HepG2 (cell line): ENCODE measurements at regions not wholly inside any gene's neighbourhood (a gene's known extent, or its start where the extent isn't known, plus 50 kb on each side); places are given as distances from the start of the nearest gene placed in this dataset.

Source experiments
- ATAC-seq: fragments of 200-7000 bp; cut with Tn5 transposase; 3 replicates; pipeline ENCODE4 v1.9.1; 2020; ENCODE audit warnings: mild to moderate bottlenecking, moderate library complexity
- BruUV-seq: library from RNA; stranded (reverse); fragments of 400-500 nt; replicated peaks from 2 replicates; lab custom pipeline; 2021; lab: Mats Ljungman, UMichigan
- CTCF ChIA-PET: fragments of 300-600 bp; formaldehyde crosslinking; extraction: SDS; loops from one replicate; lab custom pipeline; 2021; ENCODE audit warnings: low total read pairs, inconsistent platforms, low intra/inter-chr PET ratio; lab: Yijun Ruan, JAX
- POLR2A ChIA-PET: fragments of 350-600 bp; sonication (Branson Sonifier 250); formaldehyde crosslinking; loops from one replicate; lab custom pipeline; 2020; ENCODE audit warnings: antibody characterized with exemption, inconsistent platforms; lab: Yijun Ruan, JAX
- DNase-seq: peaks from one replicate; pipeline ENCODE4 v3.0.0-alpha.2; 2015; ENCODE audit warnings: low spot score
- FAIRE-seq: peaks from 3 replicates; lab custom pipeline; 2011; peaks lifted over from hg19 to GRCh38; lab: Jason Lieb, UNC
- H2AFZ ChIP-seq: one replicate; pipeline ENCODE4 v1.6.1; 2011; ENCODE audit warnings: low read length, inconsistent platforms
- H3K27ac ChIP-seq: fragments of 300-600 bp; 3 replicates; pipeline ENCODE4 v1.8.0; 2011; ENCODE audit warnings: mixed run types, mild to moderate bottlenecking, mixed read lengths, low read length, inconsistent platforms; ENCODE audit not compliant: insufficient read depth; ENCODE audit errors: extremely low read length
- H3K27me3 ChIP-seq, 2 experiments: fragments of 200-600 bp in 1 of 2; 2 replicates in 1 of 2; 3 replicates in 1 of 2; pipeline versions ENCODE4 v1.6.0 to v1.8.0; 2011; ENCODE audit warnings: low read length in 2 of 2, mild to moderate bottlenecking in 2 of 2, moderate library complexity in 2 of 2, inconsistent platforms in 1 of 2; ENCODE audit not compliant: insufficient read depth in 2 of 2, control insufficient read depth in 1 of 2
- H3K36me3 ChIP-seq, 2 experiments: fragments of 200-600 bp in 1 of 2; replicated peaks in 1 of 2; 2 replicates in 1 of 2; 3 replicates in 1 of 2; pipeline versions ENCODE4 v1.5.1 to v1.8.0; 2011; ENCODE audit warnings: low read length in 2 of 2, inconsistent platforms in 1 of 2; ENCODE audit not compliant: insufficient read depth in 2 of 2, control insufficient read depth in 1 of 2
- H3K4me1 ChIP-seq: 2 replicates; pipeline ENCODE4 v1.5.1; 2012; ENCODE audit warnings: low read length, inconsistent platforms; ENCODE audit not compliant: insufficient read depth
- H3K4me2 ChIP-seq: 2 replicates; pipeline ENCODE4 v1.6.0; 2011; ENCODE audit warnings: low read depth, low read length, inconsistent platforms
- H3K4me3 ChIP-seq, 3 experiments: fragments of 200-600 bp in 1 of 3; sonication (generic), shearing (Covaris generic) in 1 of 3; replicated peaks in 1 of 3; 2 replicates each; pipeline ENCODE4 v1.5.1; 2011 to 2016; ENCODE audit warnings: low read length in 3 of 3, inconsistent platforms in 2 of 3, low read depth in 2 of 3, mild to moderate bottlenecking in 2 of 3, control low read depth in 1 of 3, mixed read lengths in 1 of 3; ENCODE audit not compliant: insufficient read depth in 1 of 3
- H3K79me2 ChIP-seq: one replicate; pipeline ENCODE4 v1.6.1; 2011; ENCODE audit warnings: low read length, inconsistent platforms; ENCODE audit not compliant: insufficient read depth
- H3K9ac ChIP-seq: 2 replicates; pipeline ENCODE4 v1.6.0; 2011; ENCODE audit warnings: mild to moderate bottlenecking, low read depth, low read length, inconsistent platforms; ENCODE audit not compliant: insufficient read depth
- H3K9me3 ChIP-seq: 2 replicates; pipeline ENCODE4 v1.5.1; 2012; ENCODE audit warnings: mild to moderate bottlenecking, low read length
- H4K20me1 ChIP-seq: 2 replicates; pipeline ENCODE4 v1.6.0; 2011; ENCODE audit warnings: inconsistent platforms, mild to moderate bottlenecking, low read length, moderate library complexity; ENCODE audit not compliant: insufficient read depth
- DNMT1 ChIP-seq: sonication (generic); formaldehyde crosslinking; IDR thresholded peaks from 2 replicates; pipeline ENCODE4 v1.5.1; 2020; ENCODE audit warnings: mild to moderate bottlenecking, missing genetic modification reagents
- GLI4 ChIP-seq: sonication (generic); formaldehyde crosslinking; IDR thresholded peaks from 2 replicates; pipeline ENCODE4 v1.5.1; 2020; ENCODE audit warnings: missing genetic modification reagents, mild to moderate bottlenecking, moderate library complexity, borderline replicate concordance
- ISL2 ChIP-seq: sonication (generic); formaldehyde crosslinking; IDR thresholded peaks from 2 replicates; pipeline ENCODE4 v1.5.0; 2020; ENCODE audit warnings: missing genetic modification reagents
- POLR2AphosphoS5 ChIP-seq: IDR thresholded peaks from 2 replicates; pipeline ENCODE4 v1.6.1; 2012; ENCODE audit warnings: low read depth, low read length
- SRSF4 ChIP-seq: fragments of 200-400 bp; formaldehyde crosslinking; IDR thresholded peaks from one replicate; pipeline ENCODE4 v1.6.1; 2018; ENCODE audit warnings: mild to moderate bottlenecking, low read depth, low read length, moderate library complexity; ENCODE audit not compliant: poor library complexity, severe bottlenecking
- ZEB1 ChIP-seq: IDR thresholded peaks from 2 replicates; pipeline ENCODE4 v1.6.1; 2012; ENCODE audit warnings: mild to moderate bottlenecking, low read depth, inconsistent platforms; ENCODE audit not compliant: insufficient replicate concordance
- ZNF121 ChIP-seq: sonication (generic); formaldehyde crosslinking; IDR thresholded peaks from 2 replicates; pipeline ENCODE4 v1.5.0; 2020; ENCODE audit warnings: mild to moderate bottlenecking, missing genetic modification reagents
- ZNF30 ChIP-seq: sonication (generic); formaldehyde crosslinking; IDR thresholded peaks from 2 replicates; pipeline ENCODE4 v1.5.0; 2020; ENCODE audit warnings: mild to moderate bottlenecking, missing genetic modification reagents
- ZNF775 ChIP-seq: sonication (generic); formaldehyde crosslinking; IDR thresholded peaks from 2 replicates; pipeline ENCODE4 v1.4.0; 2020; ENCODE audit warnings: missing genetic modification reagents, mild to moderate bottlenecking, moderate library complexity, borderline replicate concordance
- WGBS: methylation state at CpG from one replicate; pipeline ENCODE4 v1.1.6; 2017; ENCODE audit warnings: low lambda C conversion rate; 5-methylcytosine and 5-hydroxymethylcytosine counted together
- in situ Hi-C: cut with HindIII; loops from 2 replicates; pipeline ENCODE4 v1.10.0; 2017; ENCODE audit warnings: low pct_unique_long_range_greater_than_20kb; ENCODE audit not compliant: extremely low pct_ligation_motif_present
- intact Hi-C: fragments of 100-400 bp; cut with micrococcal nuclease; formaldehyde crosslinking; loops from one replicate; pipeline ENCODE4 v1.10.0; 2022; ENCODE audit not compliant: unreplicated experiment
- TF ChIP-seq, protein P1 (sequence below): IDR thresholded peaks from 2 replicates; pipeline ENCODE4 v1.6.1; 2016; ENCODE audit warnings: low read depth, control low read depth
- TF ChIP-seq, protein P2 (sequence below): sonication (generic); formaldehyde crosslinking; IDR thresholded peaks from 2 replicates; pipeline ENCODE4 v1.4.0; 2020; ENCODE audit warnings: low read depth, missing genetic modification reagents
- TF ChIP-seq, protein P3 (sequence below): sonication (generic); formaldehyde crosslinking; IDR thresholded peaks from 2 replicates; pipeline ENCODE4 v1.4.0; 2020; ENCODE audit warnings: missing genetic modification reagents, borderline replicate concordance

DNA sequence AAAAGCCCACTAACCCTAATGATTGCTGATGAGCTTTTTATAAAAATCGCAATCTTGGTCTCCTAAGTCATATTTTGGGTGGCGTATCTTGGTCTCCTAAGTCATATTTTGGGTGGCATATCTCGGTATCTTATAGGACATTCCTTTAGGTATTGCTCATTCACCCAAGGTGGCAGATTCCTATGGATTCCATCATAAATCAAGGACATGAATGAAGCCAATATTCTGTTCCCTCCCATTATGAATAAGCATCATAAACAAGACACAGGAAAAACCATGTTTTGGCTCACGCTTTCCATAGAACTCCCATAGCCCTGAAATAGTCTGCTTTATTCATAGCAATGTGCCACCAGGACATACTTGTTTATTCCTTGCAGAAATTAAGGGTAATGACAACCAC is 95.0 kb upstream of the CD99 start:
- no peak for DNase-seq
- in situ Hi-C loops = no loop called here
- WGBS = 100% methylated on average over 4 of the region's 4 CpGs
- Histone ChIP-seq H3K79me2 (no peaks in the 10 kb centered on the region), H3K4me1 (peaks cover 5% of the 10 kb centered on the region; the same call in 1 of the 2 replicates), H3K4me3 (no peak overlapping the region), H3K27ac (no peak overlapping the region), H4K20me1 (no peaks in the 10 kb centered on the region), H2AFZ (no peak overlapping the region), H3K9me3 (no peaks in the 10 kb centered on the region), H3K27me3 (no peaks in the 10 kb centered on the region), H3K36me3 (0 out of 5 replicates have a peak, but pooled peaks cover 0 to 3% of the 10 kb centered on the region in 2 experiments), H3K4me2 (no peak overlapping the region), H3K9ac (no peak overlapping the region)
- BruUV-seq = no TSS peak
- POLR2A ChIA-PET = no interaction called here
- FAIRE-seq = no peak
- no peak for ATAC-seq
- intact Hi-C loops = no loop called here
- TF ChIP-seq, protein P1, sequence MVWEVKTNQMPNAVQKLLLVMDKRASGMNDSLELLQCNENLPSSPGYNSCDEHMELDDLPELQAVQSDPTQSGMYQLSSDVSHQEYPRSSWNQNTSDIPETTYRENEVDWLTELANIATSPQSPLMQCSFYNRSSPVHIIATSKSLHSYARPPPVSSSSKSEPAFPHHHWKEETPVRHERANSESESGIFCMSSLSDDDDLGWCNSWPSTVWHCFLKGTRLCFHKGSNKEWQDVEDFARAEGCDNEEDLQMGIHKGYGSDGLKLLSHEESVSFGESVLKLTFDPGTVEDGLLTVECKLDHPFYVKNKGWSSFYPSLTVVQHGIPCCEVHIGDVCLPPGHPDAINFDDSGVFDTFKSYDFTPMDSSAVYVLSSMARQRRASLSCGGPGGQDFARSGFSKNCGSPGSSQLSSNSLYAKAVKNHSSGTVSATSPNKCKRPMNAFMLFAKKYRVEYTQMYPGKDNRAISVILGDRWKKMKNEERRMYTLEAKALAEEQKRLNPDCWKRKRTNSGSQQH (CRISPR knock-in tag) = no peak
- TF ChIP-seq ISL2 (CRISPR knock-in tag) (no peak), POLR2AphosphoS5 (no peak), ZNF121 (CRISPR knock-in tag) (no peak), ZNF30 (CRISPR knock-in tag) (no peak), ZEB1 (no peak), DNMT1 (CRISPR knock-in tag) (no peak), GLI4 (CRISPR knock-in tag) (no peak), ZNF775 (CRISPR knock-in tag) (no peak), SRSF4 (no peak)
- TF ChIP-seq, protein P2, sequence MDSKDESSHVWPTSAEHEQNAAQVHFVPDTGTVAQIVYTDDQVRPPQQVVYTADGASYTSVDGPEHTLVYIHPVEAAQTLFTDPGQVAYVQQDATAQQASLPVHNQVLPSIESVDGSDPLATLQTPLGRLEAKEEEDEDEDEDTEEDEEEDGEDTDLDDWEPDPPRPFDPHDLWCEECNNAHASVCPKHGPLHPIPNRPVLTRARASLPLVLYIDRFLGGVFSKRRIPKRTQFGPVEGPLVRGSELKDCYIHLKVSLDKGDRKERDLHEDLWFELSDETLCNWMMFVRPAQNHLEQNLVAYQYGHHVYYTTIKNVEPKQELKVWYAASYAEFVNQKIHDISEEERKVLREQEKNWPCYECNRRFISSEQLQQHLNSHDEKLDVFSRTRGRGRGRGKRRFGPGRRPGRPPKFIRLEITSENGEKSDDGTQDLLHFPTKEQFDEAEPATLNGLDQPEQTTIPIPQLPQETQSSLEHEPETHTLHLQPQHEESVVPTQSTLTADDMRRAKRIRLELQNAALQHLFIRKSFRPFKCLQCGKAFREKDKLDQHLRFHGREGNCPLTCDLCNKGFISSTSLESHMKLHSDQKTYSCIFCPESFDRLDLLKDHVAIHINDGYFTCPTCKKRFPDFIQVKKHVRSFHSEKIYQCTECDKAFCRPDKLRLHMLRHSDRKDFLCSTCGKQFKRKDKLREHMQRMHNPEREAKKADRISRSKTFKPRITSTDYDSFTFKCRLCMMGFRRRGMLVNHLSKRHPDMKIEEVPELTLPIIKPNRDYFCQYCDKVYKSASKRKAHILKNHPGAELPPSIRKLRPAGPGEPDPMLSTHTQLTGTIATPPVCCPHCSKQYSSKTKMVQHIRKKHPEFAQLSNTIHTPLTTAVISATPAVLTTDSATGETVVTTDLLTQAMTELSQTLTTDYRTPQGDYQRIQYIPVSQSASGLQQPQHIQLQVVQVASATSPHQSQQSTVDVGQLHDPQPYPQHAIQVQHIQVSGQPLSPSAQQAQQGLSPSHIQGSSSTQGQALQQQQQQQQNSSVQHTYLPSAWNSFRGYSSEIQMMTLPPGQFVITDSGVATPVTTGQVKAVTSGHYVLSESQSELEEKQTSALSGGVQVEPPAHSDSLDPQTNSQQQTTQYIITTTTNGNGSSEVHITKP (CRISPR knock-in tag) = no peak
- TF ChIP-seq, protein P3, sequence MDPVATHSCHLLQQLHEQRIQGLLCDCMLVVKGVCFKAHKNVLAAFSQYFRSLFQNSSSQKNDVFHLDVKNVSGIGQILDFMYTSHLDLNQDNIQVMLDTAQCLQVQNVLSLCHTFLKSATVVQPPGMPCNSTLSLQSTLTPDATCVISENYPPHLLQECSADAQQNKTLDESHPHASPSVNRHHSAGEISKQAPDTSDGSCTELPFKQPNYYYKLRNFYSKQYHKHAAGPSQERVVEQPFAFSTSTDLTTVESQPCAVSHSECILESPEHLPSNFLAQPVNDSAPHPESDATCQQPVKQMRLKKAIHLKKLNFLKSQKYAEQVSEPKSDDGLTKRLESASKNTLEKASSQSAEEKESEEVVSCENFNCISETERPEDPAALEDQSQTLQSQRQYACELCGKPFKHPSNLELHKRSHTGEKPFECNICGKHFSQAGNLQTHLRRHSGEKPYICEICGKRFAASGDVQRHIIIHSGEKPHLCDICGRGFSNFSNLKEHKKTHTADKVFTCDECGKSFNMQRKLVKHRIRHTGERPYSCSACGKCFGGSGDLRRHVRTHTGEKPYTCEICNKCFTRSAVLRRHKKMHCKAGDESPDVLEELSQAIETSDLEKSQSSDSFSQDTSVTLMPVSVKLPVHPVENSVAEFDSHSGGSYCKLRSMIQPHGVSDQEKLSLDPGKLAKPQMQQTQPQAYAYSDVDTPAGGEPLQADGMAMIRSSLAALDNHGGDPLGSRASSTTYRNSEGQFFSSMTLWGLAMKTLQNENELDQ (CRISPR knock-in tag) = no peak
- CTCF ChIA-PET = no interaction called here
